ENCODE measurements at regions not wholly inside any gene's neighbourhood (a gene's known extent, or its start where the extent isn't known, plus 50 kb on each side); places are given as distances from the start of the nearest gene placed in this dataset.

- TF ChIP-seq EZH2 (IDR thresholded peaks at IDR 0.05; ENCODE audit: low read depth, unreplicated experiment) (no peak), POLR2AphosphoS5 (IDR thresholded peaks at IDR 0.05; ENCODE audit: low read depth) (no peak), JUNB (IDR thresholded peaks at IDR 0.05; ENCODE audit: unreplicated experiment) (no peak), EZH2phosphoT487 (IDR thresholded peaks at IDR 0.05; ENCODE audit: unreplicated experiment) (no peak), CREB1 (CRISPR knock-in tag; IDR thresholded peaks at IDR 0.05; ENCODE audit: low read depth) (no peak), NANOG (IDR thresholded peaks at IDR 0.05; ENCODE audit: borderline replicate concordance) (no peak), STAT1 (IDR thresholded peaks at IDR 0.05; ENCODE audit: unreplicated experiment) (no peak)
- TF ChIP-seq, protein P1, sequence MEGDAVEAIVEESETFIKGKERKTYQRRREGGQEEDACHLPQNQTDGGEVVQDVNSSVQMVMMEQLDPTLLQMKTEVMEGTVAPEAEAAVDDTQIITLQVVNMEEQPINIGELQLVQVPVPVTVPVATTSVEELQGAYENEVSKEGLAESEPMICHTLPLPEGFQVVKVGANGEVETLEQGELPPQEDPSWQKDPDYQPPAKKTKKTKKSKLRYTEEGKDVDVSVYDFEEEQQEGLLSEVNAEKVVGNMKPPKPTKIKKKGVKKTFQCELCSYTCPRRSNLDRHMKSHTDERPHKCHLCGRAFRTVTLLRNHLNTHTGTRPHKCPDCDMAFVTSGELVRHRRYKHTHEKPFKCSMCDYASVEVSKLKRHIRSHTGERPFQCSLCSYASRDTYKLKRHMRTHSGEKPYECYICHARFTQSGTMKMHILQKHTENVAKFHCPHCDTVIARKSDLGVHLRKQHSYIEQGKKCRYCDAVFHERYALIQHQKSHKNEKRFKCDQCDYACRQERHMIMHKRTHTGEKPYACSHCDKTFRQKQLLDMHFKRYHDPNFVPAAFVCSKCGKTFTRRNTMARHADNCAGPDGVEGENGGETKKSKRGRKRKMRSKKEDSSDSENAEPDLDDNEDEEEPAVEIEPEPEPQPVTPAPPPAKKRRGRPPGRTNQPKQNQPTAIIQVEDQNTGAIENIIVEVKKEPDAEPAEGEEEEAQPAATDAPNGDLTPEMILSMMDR (conservative IDR thresholded peaks at IDR 0.05; ENCODE audit: low read depth in 2 of 2) = no peak
- TF ChIP-seq, protein P2, sequence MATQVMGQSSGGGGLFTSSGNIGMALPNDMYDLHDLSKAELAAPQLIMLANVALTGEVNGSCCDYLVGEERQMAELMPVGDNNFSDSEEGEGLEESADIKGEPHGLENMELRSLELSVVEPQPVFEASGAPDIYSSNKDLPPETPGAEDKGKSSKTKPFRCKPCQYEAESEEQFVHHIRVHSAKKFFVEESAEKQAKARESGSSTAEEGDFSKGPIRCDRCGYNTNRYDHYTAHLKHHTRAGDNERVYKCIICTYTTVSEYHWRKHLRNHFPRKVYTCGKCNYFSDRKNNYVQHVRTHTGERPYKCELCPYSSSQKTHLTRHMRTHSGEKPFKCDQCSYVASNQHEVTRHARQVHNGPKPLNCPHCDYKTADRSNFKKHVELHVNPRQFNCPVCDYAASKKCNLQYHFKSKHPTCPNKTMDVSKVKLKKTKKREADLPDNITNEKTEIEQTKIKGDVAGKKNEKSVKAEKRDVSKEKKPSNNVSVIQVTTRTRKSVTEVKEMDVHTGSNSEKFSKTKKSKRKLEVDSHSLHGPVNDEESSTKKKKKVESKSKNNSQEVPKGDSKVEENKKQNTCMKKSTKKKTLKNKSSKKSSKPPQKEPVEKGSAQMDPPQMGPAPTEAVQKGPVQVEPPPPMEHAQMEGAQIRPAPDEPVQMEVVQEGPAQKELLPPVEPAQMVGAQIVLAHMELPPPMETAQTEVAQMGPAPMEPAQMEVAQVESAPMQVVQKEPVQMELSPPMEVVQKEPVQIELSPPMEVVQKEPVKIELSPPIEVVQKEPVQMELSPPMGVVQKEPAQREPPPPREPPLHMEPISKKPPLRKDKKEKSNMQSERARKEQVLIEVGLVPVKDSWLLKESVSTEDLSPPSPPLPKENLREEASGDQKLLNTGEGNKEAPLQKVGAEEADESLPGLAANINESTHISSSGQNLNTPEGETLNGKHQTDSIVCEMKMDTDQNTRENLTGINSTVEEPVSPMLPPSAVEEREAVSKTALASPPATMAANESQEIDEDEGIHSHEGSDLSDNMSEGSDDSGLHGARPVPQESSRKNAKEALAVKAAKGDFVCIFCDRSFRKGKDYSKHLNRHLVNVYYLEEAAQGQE (IDR thresholded peaks at IDR 0.05; ENCODE audit: unreplicated experiment) = no peak
Measured at GRCh38 chr18:45379903-45380302, 235.4 kb upstream of the SLC14A2 start.
